ENCODE measurements at regions not wholly inside any gene's neighbourhood (a gene's known extent, or its start where the extent isn't known, plus 50 kb on each side); places are given as distances from the start of the nearest gene placed in this dataset.

- TF ChIP-seq REST (IDR thresholded peaks at IDR 0.05; ENCODE audit: insufficient read depth in 1 of 2, low read depth in 2 of 2, low read length in 2 of 2) (no peak), POLR2AphosphoS5 (IDR thresholded peaks at IDR 0.05; ENCODE audit: low read depth, low read length) (no peak), SIN3A (IDR thresholded peaks at IDR 0.05; ENCODE audit: borderline replicate concordance, insufficient read depth, low read length) (no peak), FOXP2 (optimal IDR thresholded peaks at IDR 0.05; ENCODE audit: borderline replicate concordance, extremely low read depth, extremely low read length, insufficient read depth) (no peak), TAF1 (IDR thresholded peaks at IDR 0.05; ENCODE audit: borderline replicate concordance, insufficient read depth, low read length) (no peak)
Measured at GRCh38 chr22:44633647-44634046, 68.4 kb upstream of the PRR5 start.

DNA sequence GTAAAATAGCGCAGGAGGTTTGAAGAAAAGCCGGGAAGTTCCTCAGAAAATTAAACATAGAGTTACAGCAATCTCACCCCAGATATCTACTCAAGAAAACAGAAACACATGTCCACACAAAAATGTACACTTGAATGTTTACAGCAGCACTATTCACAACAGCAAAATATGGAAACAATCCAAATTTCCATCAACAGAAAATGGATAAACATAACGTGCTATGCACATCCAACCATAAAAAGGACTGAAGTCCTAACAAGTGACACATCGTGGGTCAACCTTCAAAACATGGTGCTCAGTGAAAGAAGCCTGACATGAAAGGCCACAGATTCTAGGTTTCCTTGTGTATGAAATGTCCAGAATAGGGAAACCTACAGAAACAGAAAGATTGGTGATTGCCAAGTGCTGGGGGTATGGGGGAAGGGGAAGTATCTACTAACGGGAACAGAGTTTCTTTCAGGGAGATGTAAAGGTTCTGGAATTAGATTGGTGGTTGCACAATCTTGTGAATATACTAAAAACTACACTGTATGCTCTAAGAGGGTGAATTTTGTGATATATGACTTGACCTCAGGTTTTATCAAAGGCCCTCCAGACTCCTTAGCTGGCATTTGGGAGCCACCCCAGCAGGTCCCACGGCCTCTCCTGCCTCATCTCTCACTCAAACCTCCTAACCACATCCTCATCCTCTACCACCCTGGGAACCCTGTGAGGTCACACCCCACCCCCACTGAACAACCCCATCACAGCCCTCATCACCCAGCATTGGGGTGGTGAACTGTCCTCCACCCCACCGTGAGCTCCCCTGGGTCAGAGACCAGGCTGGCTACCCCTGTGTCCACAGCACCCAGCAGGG lies 69.2 kb upstream of the PRR5 start:
- TF ChIP-seq TAF1 (IDR thresholded peaks at IDR 0.05; ENCODE audit: borderline replicate concordance, insufficient read depth, low read length) (no peak), POLR2AphosphoS5 (IDR thresholded peaks at IDR 0.05; ENCODE audit: low read depth, low read length) (no peak), REST (IDR thresholded peaks at IDR 0.05; ENCODE audit: insufficient read depth in 1 of 2, low read depth in 2 of 2, low read length in 2 of 2) (no peak), SIN3A (IDR thresholded peaks at IDR 0.05; ENCODE audit: borderline replicate concordance, insufficient read depth, low read length) (no peak), FOXP2 (optimal IDR thresholded peaks at IDR 0.05; ENCODE audit: borderline replicate concordance, extremely low read depth, extremely low read length, insufficient read depth) (no peak)

GRCh38 chr22:44630826-44631225 lies 71.2 kb upstream of the PRR5 start:
- TF ChIP-seq REST (IDR thresholded peaks at IDR 0.05; ENCODE audit: insufficient read depth in 1 of 2, low read depth in 2 of 2, low read length in 2 of 2) (no peak), POLR2AphosphoS5 (IDR thresholded peaks at IDR 0.05; ENCODE audit: low read depth, low read length) (no peak), TAF1 (IDR thresholded peaks at IDR 0.05; ENCODE audit: borderline replicate concordance, insufficient read depth, low read length) (no peak), FOXP2 (optimal IDR thresholded peaks at IDR 0.05; ENCODE audit: borderline replicate concordance, extremely low read depth, extremely low read length, insufficient read depth) (no peak), SIN3A (IDR thresholded peaks at IDR 0.05; ENCODE audit: borderline replicate concordance, insufficient read depth, low read length) (no peak)

DNA sequence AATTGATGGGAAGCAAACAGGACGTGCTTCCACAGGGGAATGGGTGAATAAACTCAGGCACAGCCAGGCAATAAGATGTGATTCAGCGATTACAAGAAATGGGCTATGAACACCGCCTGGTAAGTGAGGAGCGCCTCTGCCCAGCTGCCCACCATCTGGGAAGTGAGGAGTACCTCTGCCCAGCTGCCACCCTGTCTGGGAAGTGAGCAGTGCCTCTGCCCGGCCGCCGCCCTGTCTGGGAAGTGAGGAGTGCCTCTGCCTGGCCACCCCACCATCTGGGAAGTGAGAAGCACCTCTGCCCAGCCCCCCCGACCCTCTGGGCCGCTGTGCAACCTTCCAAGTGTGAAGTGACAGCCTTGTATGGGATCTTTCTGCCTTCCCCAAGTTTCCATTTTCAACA lies 73.2 kb upstream of the PRR5 start:
- TF ChIP-seq POLR2AphosphoS5 (IDR thresholded peaks at IDR 0.05; ENCODE audit: low read depth, low read length) (no peak), FOXP2 (optimal IDR thresholded peaks at IDR 0.05; ENCODE audit: borderline replicate concordance, extremely low read depth, extremely low read length, insufficient read depth) (no peak)

- TF ChIP-seq REST (IDR thresholded peaks at IDR 0.05; ENCODE audit: insufficient read depth in 1 of 2, low read depth in 2 of 2, low read length in 2 of 2) (no peak), TAF1 (IDR thresholded peaks at IDR 0.05; ENCODE audit: borderline replicate concordance, insufficient read depth, low read length) (no peak), FOXP2 (optimal IDR thresholded peaks at IDR 0.05; ENCODE audit: borderline replicate concordance, extremely low read depth, extremely low read length, insufficient read depth) (no peak), POLR2AphosphoS5 (IDR thresholded peaks at IDR 0.05; ENCODE audit: low read depth, low read length) (no peak), SIN3A (IDR thresholded peaks at IDR 0.05; ENCODE audit: borderline replicate concordance, insufficient read depth, low read length) (no peak)
Measured at GRCh38 chr22:44628273-44628672, 73.7 kb upstream of the PRR5 start.

All from PFSK-1 (cell line).